Activated CD4-positive, alpha-beta T cell treated with anti-CD3 and anti-CD28 coated beads, Interleukin-2, amount 10 ng/mL, durations not matched to agents 24 days and 14 days (primary cell): ENCODE measurements at regions not wholly inside any gene's neighbourhood (a gene's known extent, or its start where the extent isn't known, plus 50 kb on each side); places are given as distances from the start of the nearest gene placed in this dataset.
"Not testable (repeated sequence)": the region's sequence is repeated elsewhere in the genome, so short reads cannot be mapped to it uniquely, and the experiment has no call there.

ENCODE experiments used
- DNase-seq: peaks from one replicate; pipeline ENCODE4 v3.0.0; 2022
- H3K27ac Mint-ChIP-seq: one replicate; pipeline ENCODE4 v1.8.0; 2022; ENCODE audit warnings: mild to moderate bottlenecking, mixed read lengths
- H3K27me3 Mint-ChIP-seq: one replicate; pipeline ENCODE4 v1.8.0; 2022; ENCODE audit warnings: mixed read lengths
- H3K36me3 Mint-ChIP-seq: one replicate; pipeline ENCODE4 v1.8.0; 2022; ENCODE audit warnings: low read depth, mild to moderate bottlenecking, mixed read lengths
- H3K4me1 Mint-ChIP-seq: one replicate; pipeline ENCODE4 v1.8.0; 2021; ENCODE audit warnings: mixed read lengths
- H3K4me3 Mint-ChIP-seq: one replicate; pipeline ENCODE4 v1.8.0; 2022; ENCODE audit warnings: mild to moderate bottlenecking, moderate library complexity, mixed read lengths
- H3K9me3 Mint-ChIP-seq: one replicate; pipeline ENCODE4 v1.8.0; 2021; ENCODE audit warnings: mixed read lengths
- intact Hi-C: fragments of 100-400 bp; cut with micrococcal nuclease; formaldehyde crosslinking; loops from one replicate; pipeline ENCODE4 v1.15.1; 2023

GRCh38 chr4:132813061-132813460 is 336.0 kb upstream of the PCDH10 start:
- H3K27ac Mint-ChIP-seq, intact Hi-C loops, H3K9me3 Mint-ChIP-seq, H3K27me3 Mint-ChIP-seq, DNase-seq, H3K4me3 Mint-ChIP-seq, H3K4me1 Mint-ChIP-seq, H3K36me3 Mint-ChIP-seq: not testable (repeated sequence)

- DNase-seq = no peak
- intact Hi-C loops = no loop called here
- Mint-ChIP-seq H3K4me3 (no peak overlapping the region), H3K9me3 (no peaks in the 10 kb centered on the region), H3K27ac (no peak overlapping the region), H3K27me3 (no peaks in the 10 kb centered on the region), H3K36me3 (no peaks in the 10 kb centered on the region), H3K4me1 (no peaks in the 10 kb centered on the region)
Measured at GRCh38 chr4:132818091-132818490, 331.0 kb upstream of the PCDH10 start.

GRCh38 chr4:132823419-132823818 is 325.7 kb upstream of the PCDH10 start:
- H3K27ac Mint-ChIP-seq = no peak overlapping the region
- H3K27me3 Mint-ChIP-seq = no peaks in the 10 kb centered on the region
- H3K9me3 Mint-ChIP-seq = no peaks in the 10 kb centered on the region
- intact Hi-C loops = no loop called here
- DNase-seq = no peak
- H3K4me3 Mint-ChIP-seq = no peak overlapping the region
- no peaks in the 10 kb centered on the region for H3K36me3 Mint-ChIP-seq
- H3K4me1 Mint-ChIP-seq = no peaks in the 10 kb centered on the region

GRCh38 chr4:132824761-132825160 is 324.3 kb upstream of the PCDH10 start:
- Mint-ChIP-seq H3K27ac (no peak overlapping the region), H3K9me3 (no peaks in the 10 kb centered on the region), H3K27me3 (no peaks in the 10 kb centered on the region), H3K4me3 (no peak overlapping the region), H3K36me3 (no peaks in the 10 kb centered on the region), H3K4me1 (no peaks in the 10 kb centered on the region)
- intact Hi-C loops = no loop called here
- no peak for DNase-seq

- H3K27me3 Mint-ChIP-seq = no peaks in the 10 kb centered on the region
- H3K9me3 Mint-ChIP-seq = no peaks in the 10 kb centered on the region
- H3K27ac Mint-ChIP-seq = no peak overlapping the region
- no peak for DNase-seq
- H3K4me3 Mint-ChIP-seq = no peak overlapping the region
- intact Hi-C loops = no loop called here
- H3K36me3 Mint-ChIP-seq = no peaks in the 10 kb centered on the region
- H3K4me1 Mint-ChIP-seq = no peaks in the 10 kb centered on the region
Measured at GRCh38 chr4:132827522-132827921, 321.6 kb upstream of the PCDH10 start.

GRCh38 chr4:132838244-132838643 is 310.9 kb upstream of the PCDH10 start:
- no peaks in the 10 kb centered on the region for H3K27me3 Mint-ChIP-seq

GRCh38 chr4:132839070-132839469 is 310.0 kb upstream of the PCDH10 start:
- H3K27me3 Mint-ChIP-seq = no peaks in the 10 kb centered on the region
- H3K4me3 Mint-ChIP-seq = no peak overlapping the region
- intact Hi-C loops = no loop called here
- H3K9me3 Mint-ChIP-seq = peaks cover 10% of the 10 kb centered on the region
- H3K36me3 Mint-ChIP-seq = no peaks in the 10 kb centered on the region
- no peak for DNase-seq
- H3K27ac Mint-ChIP-seq = no peak overlapping the region
- H3K4me1 Mint-ChIP-seq = no peaks in the 10 kb centered on the region

More at GRCh38 chr4:132838244-132838643, 310.9 kb upstream of the PCDH10 start:
- peaks cover 10% of the 10 kb centered on the region for H3K9me3 Mint-ChIP-seq
- H3K4me3 Mint-ChIP-seq = no peak overlapping the region
- no peak overlapping the region for H3K27ac Mint-ChIP-seq
- no peaks in the 10 kb centered on the region for H3K36me3 Mint-ChIP-seq
- no peak for DNase-seq
- intact Hi-C loops = no loop called here
- no peaks in the 10 kb centered on the region for H3K4me1 Mint-ChIP-seq

GRCh38 chr4:132859929-132860328 is 289.2 kb upstream of the PCDH10 start:
- DNase-seq = no peak
- intact Hi-C loops = no loop called here
- Mint-ChIP-seq H3K4me1 (no peaks in the 10 kb centered on the region), H3K36me3 (no peaks in the 10 kb centered on the region), H3K9me3 (no peaks in the 10 kb centered on the region), H3K27ac (no peak overlapping the region), H3K27me3 (no peaks in the 10 kb centered on the region), H3K4me3 (no peak overlapping the region)

- Mint-ChIP-seq H3K4me1 (no peaks in the 10 kb centered on the region), H3K9me3 (no peaks in the 10 kb centered on the region), H3K27me3 (no peaks in the 10 kb centered on the region), H3K4me3 (no peak overlapping the region), H3K36me3 (no peaks in the 10 kb centered on the region), H3K27ac (no peak overlapping the region)
- intact Hi-C loops = no loop called here
- DNase-seq = no peak
Measured at GRCh38 chr4:132860976-132861375, 288.1 kb upstream of the PCDH10 start.

- Mint-ChIP-seq H3K27me3 (no peaks in the 10 kb centered on the region), H3K36me3 (no peaks in the 10 kb centered on the region), H3K4me1 (no peaks in the 10 kb centered on the region), H3K27ac (no peak overlapping the region), H3K9me3 (no peaks in the 10 kb centered on the region), H3K4me3 (no peak overlapping the region)
- intact Hi-C loops = no loop called here
- DNase-seq = no peak
Measured at GRCh38 chr4:132863619-132864018, 285.5 kb upstream of the PCDH10 start.

GRCh38 chr4:132865458-132865857 is 283.6 kb upstream of the PCDH10 start:
- Mint-ChIP-seq H3K4me3 (no peak overlapping the region), H3K9me3 (no peaks in the 10 kb centered on the region), H3K36me3 (no peaks in the 10 kb centered on the region), H3K27me3 (no peaks in the 10 kb centered on the region), H3K27ac (no peak overlapping the region), H3K4me1 (no peaks in the 10 kb centered on the region)
- DNase-seq = no peak
- intact Hi-C loops = no loop called here

GRCh38 chr4:132865922-132866321 is 283.2 kb upstream of the PCDH10 start:
- H3K4me3 Mint-ChIP-seq = no peak overlapping the region

GRCh38 chr4:132866616-132867015 is 282.5 kb upstream of the PCDH10 start:
- intact Hi-C loops = no loop called here
- Mint-ChIP-seq H3K4me3 (no peak overlapping the region), H3K27me3 (no peaks in the 10 kb centered on the region), H3K36me3 (no peaks in the 10 kb centered on the region), H3K27ac (no peak overlapping the region), H3K9me3 (no peaks in the 10 kb centered on the region), H3K4me1 (no peaks in the 10 kb centered on the region)
- DNase-seq = no peak

More at GRCh38 chr4:132865922-132866321, 283.2 kb upstream of the PCDH10 start:
- H3K4me1 Mint-ChIP-seq = no peaks in the 10 kb centered on the region
- DNase-seq = no peak
- H3K36me3 Mint-ChIP-seq = no peaks in the 10 kb centered on the region
- no peak overlapping the region for H3K27ac Mint-ChIP-seq
- no peaks in the 10 kb centered on the region for H3K9me3 Mint-ChIP-seq
- intact Hi-C loops = no loop called here
- H3K27me3 Mint-ChIP-seq = no peaks in the 10 kb centered on the region

- intact Hi-C loops = no loop called here
- Mint-ChIP-seq H3K27ac (no peak overlapping the region), H3K4me3 (no peak overlapping the region), H3K9me3 (no peaks in the 10 kb centered on the region), H3K27me3 (no peaks in the 10 kb centered on the region), H3K4me1 (no peaks in the 10 kb centered on the region), H3K36me3 (no peaks in the 10 kb centered on the region)
- DNase-seq = no peak
Measured at GRCh38 chr4:132893787-132894186, 255.3 kb upstream of the PCDH10 start.

GRCh38 chr4:132901224-132901623 is 247.9 kb upstream of the PCDH10 start:
- no peaks in the 10 kb centered on the region for H3K27me3 Mint-ChIP-seq
- peaks cover 2% of the 10 kb centered on the region for H3K9me3 Mint-ChIP-seq
- no peak overlapping the region for H3K4me3 Mint-ChIP-seq
- no peaks in the 10 kb centered on the region for H3K36me3 Mint-ChIP-seq
- no peaks in the 10 kb centered on the region for H3K4me1 Mint-ChIP-seq
- H3K27ac Mint-ChIP-seq = no peak overlapping the region
- intact Hi-C loops = no loop called here
- DNase-seq = no peak
